Kidney (tissue), 13 donors: ENCODE measurements at regions not wholly inside any gene's neighbourhood (a gene's known extent, or its start where the extent isn't known, plus 50 kb on each side); places are given as distances from the start of the nearest gene placed in this dataset.

Source experiments
- DNase-seq, 5 donors: peaks; one replicate each; pipeline ENCODE4 v3.0.0-alpha.2; 2013 to 2020
- FAIRE-seq: peaks from 2 replicates; lab custom pipeline; 2012; peaks lifted over from hg19 to GRCh38; lab: Jason Lieb, UNC
- H3K27ac ChIP-seq, 2 donors: one replicate each; pipeline ENCODE4 v1.7.0; 2013; ENCODE audit warnings: low read depth in 2 of 2, low read length in 2 of 2, inconsistent platforms in 1 of 2
- H3K27me3 ChIP-seq: one replicate; pipeline ENCODE4 v1.7.1; 2013; ENCODE audit warnings: low read length, inconsistent platforms; ENCODE audit not compliant: control insufficient read depth, insufficient read depth
- H3K36me3 ChIP-seq, 3 donors: one replicate each; pipeline versions ENCODE4 v1.7.0 to v1.7.1; 2013; ENCODE audit warnings: low read length in 3 of 3, control low read depth in 1 of 3, inconsistent platforms in 1 of 3; ENCODE audit not compliant: insufficient read depth in 3 of 3, control insufficient read depth in 2 of 3
- H3K4me1 ChIP-seq, 3 donors: one replicate each; pipeline versions ENCODE4 v1.7.0 to v1.7.1; 2013; ENCODE audit warnings: low read length in 3 of 3, inconsistent platforms in 1 of 3, low read depth in 1 of 3; ENCODE audit not compliant: control insufficient read depth in 2 of 3, insufficient read depth in 2 of 3
- H3K4me3 ChIP-seq, 3 donors: one replicate each; pipeline versions ENCODE4 v1.7.0 to v1.8.1; 2013; ENCODE audit warnings: low read length in 3 of 3, control low read depth in 1 of 3, inconsistent platforms in 1 of 3
- H3K9ac ChIP-seq, 3 donors: one replicate each; pipeline versions ENCODE4 v1.7.0 to v1.7.1; 2013; ENCODE audit warnings: low read length in 3 of 3, control low read depth in 1 of 3, inconsistent platforms in 1 of 3
- H3K9me3 ChIP-seq, 3 donors: one replicate each; pipeline versions ENCODE4 v1.7.0 to v1.7.1; 2013; ENCODE audit warnings: low read length in 3 of 3, control low read depth in 1 of 3, inconsistent platforms in 1 of 3; ENCODE audit not compliant: control insufficient read depth in 2 of 3, insufficient read depth in 1 of 3
- CTCF ChIP-seq: IDR thresholded peaks from 3 replicates; pipeline ENCODE4 v1.5.1; 2012; ENCODE audit warnings: mild to moderate bottlenecking, moderate library complexity, borderline replicate concordance; ENCODE audit not compliant: insufficient read depth; ENCODE audit errors: extremely low read depth
- intact Hi-C: fragments of 100-400 bp; cut with DNase I; formaldehyde crosslinking; loops from one replicate; pipeline ENCODE4 v1.11.1; 2022
- donor health status: control.
- donor health status: control.
- donor health status: control.
- donor health status: control.
- donor health status: control.
- donor health status: DM: yes; HTN: yes; CAD: no.
- donor health status: Normal renal cell carcinoma (clear cell type).

- Histone ChIP-seq H3K4me1 (no peaks in the 10 kb centered on the region), H3K27me3 (no peaks in the 10 kb centered on the region), H3K9ac (no peak overlapping the region), H3K9me3 (no peaks in the 10 kb centered on the region), H3K4me3 (no peak overlapping the region), H3K36me3 (no peaks in the 10 kb centered on the region), H3K27ac (no peak overlapping the region)
- intact Hi-C loops: no loop called here
- DNase-seq: no peak
- no peak for FAIRE-seq
- TF ChIP-seq CTCF: no peak
Measured at GRCh38 chr3:159528251-159528895, 460.3 kb upstream of the IL12A start.

- H3K4me3 ChIP-seq: no peak overlapping the region
- no peaks in the 10 kb centered on the region for H3K36me3 ChIP-seq
- H3K27ac ChIP-seq: no peak overlapping the region
- H3K9ac ChIP-seq: no peak overlapping the region
- DNase-seq: no peak
- H3K9me3 ChIP-seq: no peaks in the 10 kb centered on the region
- TF ChIP-seq CTCF: no peak
- FAIRE-seq: no peak
- intact Hi-C loops: no loop called here
- peaks cover 0 to 9% (median 4%) of the 10 kb centered on the region in 3 donors for H3K4me1 ChIP-seq
- H3K27me3 ChIP-seq: no peaks in the 10 kb centered on the region
Measured at GRCh38 chr3:159532577-159532976, 456.1 kb upstream of the IL12A start.

- DNase-seq: no peak
- intact Hi-C loops: no loop called here
- Histone ChIP-seq H3K36me3 (no peaks in the 10 kb centered on the region), H3K4me1 (peaks cover 0 to 9% (median 4%) of the 10 kb centered on the region in 3 donors), H3K9ac (no peak overlapping the region), H3K27me3 (no peaks in the 10 kb centered on the region), H3K27ac (no peak overlapping the region), H3K9me3 (no peaks in the 10 kb centered on the region), H3K4me3 (no peak overlapping the region)
- no peak for TF ChIP-seq CTCF
- FAIRE-seq: no peak
Measured at GRCh38 chr3:159534496-159534895, 454.1 kb upstream of the IL12A start.

GRCh38 chr3:159536876-159537275 is 451.8 kb upstream of the IL12A start:
- intact Hi-C loops: no loop called here
- Histone ChIP-seq H3K27ac (no peak overlapping the region), H3K36me3 (no peaks in the 10 kb centered on the region), H3K4me1 (peaks cover 0 to 9% (median 4%) of the 10 kb centered on the region in 3 donors), H3K9ac (no peak overlapping the region), H3K4me3 (no peak overlapping the region), H3K27me3 (no peaks in the 10 kb centered on the region), H3K9me3 (no peaks in the 10 kb centered on the region)
- DNase-seq: peak in 2 of 5 donors; percentile 42 to 49
- no peak for TF ChIP-seq CTCF
- no peak for FAIRE-seq
